NCI-H2029 (cell line): ENCODE measurements at regions not wholly inside any gene's neighbourhood (a gene's known extent, or its start where the extent isn't known, plus 50 kb on each side); places are given as distances from the start of the nearest gene placed in this dataset.
"Not testable (repeated sequence)": the region's sequence is repeated elsewhere in the genome, so short reads cannot be mapped to it uniquely, and the experiment has no call there.

ENCODE experiments used
- DNase-seq: peaks from one replicate; lab custom pipeline; 2025; lab: John Stamatoyannopoulos, UW

GRCh38 chr21:35201288-35201687, 152.2 kb upstream of the RUNX1 start:
- no peak for DNase-seq

DNA sequence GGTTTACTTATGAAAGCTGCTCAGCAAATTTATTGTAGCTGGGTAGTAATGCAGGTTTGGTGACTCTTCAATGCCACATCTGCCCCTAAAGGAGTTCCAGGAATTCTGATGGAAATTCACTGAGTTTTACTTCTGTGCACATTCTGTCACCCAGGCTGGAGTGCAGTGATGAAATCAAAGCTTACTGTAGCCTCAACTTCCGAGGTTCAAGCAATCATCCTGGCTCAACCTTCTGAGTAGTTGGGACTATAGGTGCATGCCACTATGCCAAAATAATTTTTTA, 150.6 kb upstream of the RUNX1 start:
- no peak for DNase-seq

DNA sequence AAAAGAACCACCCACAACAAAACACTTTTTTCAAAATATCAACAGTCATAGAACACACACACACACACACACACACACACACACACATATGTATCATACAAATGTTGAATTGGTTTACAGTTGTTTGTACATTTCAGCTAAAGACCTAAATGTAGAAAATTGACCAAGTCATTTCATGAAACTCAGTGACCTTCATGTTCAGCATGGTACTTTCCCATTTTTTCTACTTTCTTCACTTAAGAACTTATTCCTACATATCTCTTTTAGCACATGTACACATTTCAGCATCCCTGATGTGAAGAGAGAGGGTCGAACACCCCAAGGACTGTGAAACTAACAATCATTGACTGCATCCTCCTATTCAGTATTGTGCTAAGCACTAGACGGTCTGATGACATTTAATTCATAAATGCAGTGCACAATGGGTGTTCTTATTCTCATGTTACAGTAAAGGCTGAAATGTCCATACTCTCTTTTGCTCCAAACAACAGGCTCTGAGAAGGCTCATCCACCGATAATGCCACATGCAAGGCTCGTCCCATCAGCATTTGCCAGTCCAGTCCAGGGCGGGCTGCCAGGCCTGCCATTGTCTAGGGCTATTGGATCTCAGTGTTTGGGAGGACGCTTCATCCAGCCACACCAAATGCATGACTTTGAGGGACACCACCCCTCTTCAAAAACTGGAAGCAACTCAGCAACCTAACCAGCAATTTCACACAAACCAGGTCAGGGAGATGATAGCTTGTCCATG, 150.1 kb upstream of the RUNX1 start:
- DNase-seq, result no peak

GRCh38 chr21:35198565-35198964, 149.5 kb upstream of the RUNX1 start:
- DNase-seq, result no peak

- no peak for DNase-seq
These were observed 148.9 kb upstream of the RUNX1 start for GRCh38 chr21:35197992-35198431.

- no peak for DNase-seq
These were observed 148.1 kb upstream of the RUNX1 start for GRCh38 chr21:35197191-35197590.

DNA sequence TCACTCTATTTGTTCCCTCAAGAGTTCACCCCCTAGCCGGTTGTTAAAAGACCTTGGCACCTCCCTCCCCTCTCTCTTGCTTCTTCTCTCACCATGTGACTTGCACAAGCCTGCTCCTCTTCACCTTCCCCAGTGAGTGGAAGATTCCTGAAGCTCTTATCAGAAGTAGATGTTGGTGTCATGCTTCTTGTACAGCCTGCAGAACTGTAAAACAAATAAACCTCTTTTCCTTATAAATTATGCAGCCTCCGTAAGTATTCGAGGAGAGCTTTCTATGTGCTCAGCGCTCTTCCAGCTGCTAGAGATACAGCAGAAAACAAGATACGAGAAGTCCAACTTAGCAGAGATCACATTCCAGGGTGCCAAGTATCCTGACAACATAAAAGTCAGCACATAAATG, 147.0 kb upstream of the RUNX1 start:
- no peak for DNase-seq

DNA sequence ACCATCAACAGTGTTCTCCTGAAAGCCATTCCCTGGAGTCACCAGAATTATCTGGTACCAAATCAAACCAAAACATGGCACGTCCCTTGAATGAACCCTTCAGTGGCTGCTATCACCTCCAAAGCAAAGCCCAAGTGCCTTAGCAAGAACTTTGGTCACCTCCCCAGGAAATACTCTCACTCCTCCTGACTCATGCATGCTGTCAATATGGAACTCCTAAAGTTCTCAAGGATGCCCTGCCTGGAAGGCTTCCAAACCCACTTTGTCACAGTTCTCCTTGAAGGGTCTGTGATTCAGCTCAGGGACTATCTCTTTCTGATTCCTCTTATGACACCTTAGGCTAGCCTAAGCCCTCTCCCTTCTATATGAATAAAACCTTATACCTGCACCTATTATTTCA, 146.1 kb upstream of the RUNX1 start:
- no peak for DNase-seq

DNA sequence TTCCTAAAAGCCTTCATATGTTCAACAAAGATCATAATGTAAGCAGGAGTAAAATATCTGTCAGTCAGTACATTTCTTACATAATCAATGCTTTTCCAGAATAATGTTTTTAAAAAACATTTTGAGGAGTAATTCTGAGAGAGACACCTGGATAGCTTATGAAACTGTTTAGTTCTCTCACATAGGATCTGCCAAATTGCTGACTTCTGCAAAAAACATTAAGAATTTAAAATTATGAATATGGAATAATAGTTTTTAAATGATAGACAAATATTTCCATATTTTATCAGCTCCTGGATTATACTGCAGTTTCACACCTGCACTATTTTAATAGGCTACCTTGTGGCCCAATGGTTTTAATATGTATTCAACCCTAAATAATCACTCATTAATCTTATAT, 142.7 kb upstream of the RUNX1 start:
- DNase-seq, result no peak

GRCh38 chr21:35191128-35191527, 142.0 kb upstream of the RUNX1 start:
- no peak for DNase-seq

GRCh38 chr21:35190201-35190701, 141.1 kb upstream of the RUNX1 start:
- DNase-seq, result no peak

DNA sequence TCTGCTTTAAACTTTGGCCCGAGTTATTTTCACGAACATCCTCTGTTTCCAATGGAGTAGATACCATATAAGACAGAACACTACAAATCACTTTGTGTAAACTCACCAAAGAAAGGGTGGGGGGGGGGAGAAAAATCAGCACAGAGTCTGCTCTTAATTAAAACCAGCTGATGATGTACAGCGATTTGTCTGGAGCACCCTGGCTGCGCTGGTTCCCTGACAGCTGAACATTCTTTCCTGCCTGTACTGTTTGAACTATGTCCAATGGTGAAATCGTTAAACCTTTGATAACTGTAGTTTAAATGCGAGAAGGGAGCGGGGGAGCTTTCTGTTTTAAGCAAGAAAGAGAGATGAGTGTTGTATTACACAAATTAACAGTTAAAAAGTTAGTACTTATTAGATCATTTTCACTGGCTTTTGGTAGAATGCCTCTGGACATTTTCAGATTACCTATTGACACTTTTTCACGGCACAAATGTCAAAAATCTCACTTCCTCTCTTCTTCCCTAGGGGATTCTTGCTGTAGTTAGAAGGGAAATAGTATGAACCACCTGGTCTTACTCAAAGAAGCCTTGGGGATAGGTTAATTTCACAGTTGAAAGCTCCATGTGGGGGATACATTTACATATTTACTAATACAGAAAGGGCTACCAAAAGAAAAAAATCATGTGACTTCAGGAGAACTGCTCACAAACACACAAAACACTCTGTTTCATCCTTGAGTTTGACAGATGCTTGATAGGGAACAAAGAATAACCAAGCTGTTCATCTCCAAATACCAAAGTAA, 140.2 kb upstream of the RUNX1 start:
- DNase-seq, result no peak

DNA sequence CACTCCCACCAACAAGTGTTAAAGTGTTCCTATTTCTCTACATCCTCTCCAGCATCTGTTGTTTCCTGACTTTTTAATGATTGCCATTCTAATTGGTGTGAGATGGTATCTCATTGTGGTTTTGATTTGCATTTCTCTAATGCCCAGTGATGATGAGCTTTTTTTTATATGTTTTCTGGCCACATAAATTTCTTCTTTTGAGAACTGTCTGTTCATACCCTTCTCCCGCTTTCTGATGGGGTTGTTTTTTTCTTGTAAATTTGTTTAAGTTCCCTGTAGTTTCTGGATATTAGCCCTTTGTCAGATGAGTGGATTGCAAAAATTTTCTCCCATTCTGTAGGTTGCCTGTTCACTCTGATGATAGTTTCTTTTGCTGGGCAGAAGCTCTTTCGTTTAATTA, 134.3 kb upstream of the RUNX1 start:
- DNase-seq, result not testable (repeated sequence)

DNA sequence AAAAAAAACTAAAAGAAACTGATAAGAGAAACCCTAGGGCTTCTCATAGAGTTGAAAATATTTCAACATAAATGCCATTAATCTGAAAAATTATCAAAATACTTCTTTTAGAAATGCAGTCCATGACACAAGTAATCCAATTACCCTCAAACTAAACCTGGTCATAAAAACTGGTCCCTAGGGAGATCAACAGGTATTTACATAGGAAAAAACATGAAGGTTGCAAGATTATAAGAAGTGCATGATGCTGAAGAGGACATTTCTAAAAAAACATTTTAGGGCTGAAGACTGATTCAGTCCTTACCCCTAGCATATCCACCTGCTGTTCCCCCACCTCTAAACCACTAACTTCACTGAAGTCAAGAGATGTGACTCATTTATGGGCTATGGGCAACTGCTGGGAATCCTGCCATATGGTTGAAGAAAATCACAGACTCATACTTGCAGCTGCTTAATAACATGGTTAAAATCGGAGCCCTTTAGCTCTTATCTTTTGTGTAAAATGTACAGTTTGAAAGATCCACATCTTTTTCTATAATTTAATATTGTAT, 131.0 kb upstream of the RUNX1 start:
- DNase-seq, result no peak

DNA sequence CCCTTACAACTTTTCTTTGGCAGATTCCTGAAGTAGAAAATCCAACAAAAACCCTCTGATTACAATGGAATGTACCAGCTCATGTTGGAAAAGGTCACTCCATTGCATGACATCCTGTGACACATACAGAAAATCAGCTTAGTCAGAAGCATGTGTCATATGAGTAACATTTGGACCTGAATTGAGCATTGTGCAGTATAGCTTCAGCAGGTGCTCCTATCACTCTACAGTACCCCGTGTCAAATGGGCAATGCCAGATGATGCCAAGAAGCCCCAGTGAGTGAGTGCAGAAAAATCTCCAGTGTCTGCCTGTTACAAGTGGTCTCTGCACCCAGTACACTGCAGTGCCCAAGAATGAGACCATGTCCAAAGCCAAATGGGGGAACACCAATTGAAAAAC, 129.7 kb upstream of the RUNX1 start:
- DNase-seq, result no peak

DNA sequence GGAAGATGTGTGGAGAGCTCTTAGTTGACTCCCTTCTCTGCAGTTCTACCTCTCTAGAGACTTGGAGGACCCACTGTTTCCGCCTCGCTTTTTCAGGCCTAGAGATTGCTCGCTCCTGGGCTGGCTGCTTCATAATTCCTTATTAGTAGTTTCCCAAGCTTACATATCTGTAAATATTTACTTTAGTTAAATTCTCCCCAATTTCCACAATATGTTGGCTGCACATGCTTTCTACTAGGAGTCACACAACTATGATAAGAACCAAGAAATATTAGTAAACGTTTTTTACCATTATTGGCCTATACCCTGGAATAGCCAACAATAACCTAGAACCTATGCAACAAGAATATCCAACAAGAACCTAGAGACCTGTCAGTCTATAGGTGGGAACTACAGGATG, 129.0 kb upstream of the RUNX1 start:
- no peak for DNase-seq

GRCh38 chr21:35172231-35172630, 123.1 kb upstream of the RUNX1 start:
- no peak for DNase-seq

DNA sequence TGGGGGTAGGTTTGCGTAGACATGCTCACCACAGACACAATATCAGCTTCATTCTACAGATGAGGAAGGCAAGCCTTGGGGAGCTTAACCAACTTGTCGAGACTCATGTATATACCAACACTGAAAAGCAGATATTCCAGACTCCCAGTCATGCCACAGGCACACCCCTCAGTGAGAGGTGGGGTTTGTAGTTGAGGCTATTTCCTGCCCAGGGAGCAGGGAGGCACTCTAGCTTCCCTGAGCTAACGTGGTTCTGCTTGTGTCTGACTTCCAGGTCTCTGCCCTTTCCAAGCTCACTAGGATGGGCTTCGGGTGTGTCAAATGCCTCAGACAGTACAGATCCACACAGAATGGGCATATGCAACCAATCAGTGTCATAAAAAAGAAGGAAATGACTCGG, 122.3 kb upstream of the RUNX1 start:
- DNase-seq, result no peak

DNA sequence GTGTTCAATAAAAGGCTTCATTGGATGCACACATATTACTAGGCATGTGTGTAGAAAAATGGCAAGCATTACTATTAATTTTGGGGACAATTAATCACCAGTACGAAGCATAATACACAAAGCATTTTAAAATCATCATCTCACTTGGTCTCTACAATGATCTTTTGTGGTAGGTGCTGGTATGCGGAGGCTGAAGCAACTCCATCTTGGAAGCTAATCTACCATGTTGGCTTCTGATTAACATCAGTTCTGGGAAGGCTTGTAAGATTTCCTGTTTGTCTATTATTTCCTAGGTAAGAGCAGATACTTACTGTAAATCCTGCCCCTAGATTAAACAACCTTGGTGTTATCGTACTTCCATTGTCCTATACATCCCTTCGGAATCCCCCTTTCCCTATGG, 121.7 kb upstream of the RUNX1 start:
- no peak for DNase-seq

- no peak for DNase-seq
These were observed 121.1 kb upstream of the RUNX1 start for GRCh38 chr21:35170244-35170643.

- DNase-seq, result no peak
These were observed 120.5 kb upstream of the RUNX1 start for GRCh38 chr21:35169574-35169973.

- DNase-seq, result no peak
These were observed 119.6 kb upstream of the RUNX1 start for GRCh38 chr21:35168735-35169134.

- no peak for DNase-seq
These were observed 115.9 kb upstream of the RUNX1 start for GRCh38 chr21:35164971-35165483.
